OCI-LY7 (cell line): ENCODE measurements at regions not wholly inside any gene's neighbourhood (a gene's known extent, or its start where the extent isn't known, plus 50 kb on each side); places are given as distances from the start of the nearest gene placed in this dataset.

ENCODE experiments used
- CTCF ChIP-seq: fragments of 200-600 bp; sonication (generic); conservative IDR thresholded peaks from 2 replicates; pipeline ENCODE4 v1.5.1; 2014; ENCODE audit warnings: mild to moderate bottlenecking, antibody characterized with exemption, low read length, moderate library complexity, mixed read lengths
- EZH2phosphoT487 ChIP-seq: fragments of 200-600 bp; sonication (generic); IDR thresholded peaks from 2 replicates; pipeline ENCODE4 v1.6.1; 2018; ENCODE audit warnings: low read depth, borderline replicate concordance, mild to moderate bottlenecking, mixed run types, antibody characterized with exemption, low read length, moderate library complexity, mixed read lengths

- no peak for TF ChIP-seq CTCF
- no peak for TF ChIP-seq EZH2phosphoT487
Observed at GRCh38 chr1:164905869-164906268, 346.9 kb downstream of the PBX1 start.
